Activated CD8-positive, alpha-beta memory T cell treated with anti-CD3 and anti-CD28 coated beads for 36 hours (primary cell): ENCODE measurements at regions not wholly inside any gene's neighbourhood (a gene's known extent, or its start where the extent isn't known, plus 50 kb on each side); places are given as distances from the start of the nearest gene placed in this dataset.
"Not testable (repeated sequence)": the region's sequence is repeated elsewhere in the genome, so short reads cannot be mapped to it uniquely, and the experiment has no call there.

Experiments used
- CTCF ChIA-PET: fragments of 350-600 bp; sonication (Branson Sonifier 250); formaldehyde crosslinking; loops from one replicate; lab custom pipeline; 2021; ENCODE audit warnings: antibody characterized with exemption; lab: Charles Lee
- POLR2A ChIA-PET: fragments of 350-600 bp; sonication (Branson Sonifier 250); formaldehyde crosslinking; loops from one replicate; lab custom pipeline; 2021; ENCODE audit warnings: antibody characterized with exemption; lab: Charles Lee

DNA sequence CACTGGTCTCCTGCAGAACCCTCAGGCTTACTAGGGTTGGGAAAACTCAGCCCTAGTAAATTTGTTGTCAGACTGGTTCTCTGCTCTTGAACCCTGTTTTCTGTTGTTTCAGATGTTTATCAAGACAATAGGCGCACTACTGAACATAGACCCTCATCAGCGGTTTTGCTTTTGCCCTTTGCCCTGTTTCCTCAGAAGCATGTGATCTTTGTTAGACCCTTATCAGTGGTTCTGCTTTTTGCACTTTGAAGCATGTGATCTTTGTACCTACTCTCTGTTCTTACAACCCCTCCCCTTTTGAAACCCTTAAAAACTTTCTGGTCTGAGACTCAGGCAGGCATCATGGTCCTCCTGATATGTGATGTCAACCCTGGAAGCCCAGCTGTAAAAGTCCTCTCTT is 842.2 kb upstream of the AMELY start:
- CTCF ChIA-PET = no interaction called here
- POLR2A ChIA-PET = no interaction called here

DNA sequence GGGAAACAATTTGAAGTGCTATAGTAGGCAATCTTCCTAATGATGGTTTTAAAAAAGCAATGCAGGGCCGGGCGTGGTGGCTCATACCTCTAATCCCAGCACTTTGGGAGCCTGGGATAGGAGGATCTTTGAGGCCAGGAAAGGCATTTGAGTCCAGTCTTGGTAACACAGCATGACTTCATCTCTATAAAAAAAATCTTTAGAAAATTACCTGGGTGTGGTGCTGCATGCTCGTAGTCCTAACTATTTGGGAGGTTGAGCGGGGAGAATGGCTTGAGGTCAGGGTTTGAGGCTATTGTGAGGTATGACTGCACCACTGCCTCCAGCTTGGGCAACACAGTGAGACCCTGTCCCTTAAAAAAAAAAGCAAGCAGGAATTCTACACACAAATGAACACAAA is 835.2 kb upstream of the AMELY start:
- CTCF ChIA-PET = no interaction called here
- POLR2A ChIA-PET = interaction anchor here (0.7 kb wide), 1 partner anchor 118 kb away, joined by 3 read pairs; no protein-coding TSS in a partner anchor

DNA sequence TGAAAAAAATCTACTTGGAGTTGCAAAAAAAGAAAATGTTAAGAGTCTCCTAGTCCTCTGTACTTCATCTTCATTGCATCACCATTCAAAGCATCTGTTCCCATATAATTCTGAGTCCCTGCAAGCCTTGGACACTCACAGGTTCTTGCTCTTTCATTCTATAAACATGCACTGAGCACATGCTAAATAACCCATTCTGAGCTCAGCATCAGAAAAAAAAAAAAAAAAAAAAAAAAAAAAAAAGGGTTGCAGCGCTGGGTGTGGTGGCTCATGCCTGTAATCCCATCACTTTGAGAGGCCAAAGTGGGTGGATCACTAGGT is 834.0 kb upstream of the AMELY start:
- POLR2A ChIA-PET = no interaction called here
- CTCF ChIA-PET = no interaction called here

DNA sequence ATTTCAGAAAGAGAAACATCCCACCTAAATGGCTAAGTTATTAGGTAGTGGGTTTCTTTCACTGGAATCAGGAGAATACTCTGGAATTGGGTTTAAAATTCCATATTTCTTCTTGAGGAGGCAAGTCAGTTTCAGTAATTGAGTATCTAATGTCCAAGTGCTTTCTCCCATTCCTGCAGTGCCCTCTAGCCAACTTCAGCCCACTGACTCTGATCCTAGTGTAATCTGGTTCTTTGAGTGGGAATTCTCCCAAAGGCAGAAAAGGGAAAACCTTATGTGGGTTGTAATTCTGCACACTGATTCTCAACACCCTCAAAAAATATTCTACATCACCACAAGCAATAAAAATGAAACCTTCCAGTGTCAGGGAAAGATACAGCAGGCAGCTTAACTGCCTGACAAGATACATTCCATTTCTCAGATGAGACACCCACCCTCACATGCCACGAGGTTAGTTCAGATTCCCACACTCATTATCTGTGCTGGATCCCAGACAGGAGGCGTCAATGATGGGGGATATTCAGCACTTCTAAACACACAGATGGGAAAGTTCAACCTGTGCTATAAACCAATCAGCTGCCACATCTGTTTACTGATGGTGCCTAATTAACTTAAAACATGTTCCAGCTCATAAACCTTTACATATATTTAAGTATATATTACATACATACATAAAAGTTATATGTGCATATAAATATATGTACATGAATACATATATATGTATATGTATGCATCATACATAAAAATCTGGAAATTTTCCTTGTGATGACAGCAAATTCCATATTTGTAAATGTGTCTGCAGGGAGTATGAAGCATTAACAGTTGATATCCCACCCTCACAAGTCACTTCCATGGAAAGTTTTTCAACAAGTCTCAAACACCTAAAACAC is 833.4 kb upstream of the AMELY start:
- POLR2A ChIA-PET = no interaction called here
- CTCF ChIA-PET = no interaction called here

DNA sequence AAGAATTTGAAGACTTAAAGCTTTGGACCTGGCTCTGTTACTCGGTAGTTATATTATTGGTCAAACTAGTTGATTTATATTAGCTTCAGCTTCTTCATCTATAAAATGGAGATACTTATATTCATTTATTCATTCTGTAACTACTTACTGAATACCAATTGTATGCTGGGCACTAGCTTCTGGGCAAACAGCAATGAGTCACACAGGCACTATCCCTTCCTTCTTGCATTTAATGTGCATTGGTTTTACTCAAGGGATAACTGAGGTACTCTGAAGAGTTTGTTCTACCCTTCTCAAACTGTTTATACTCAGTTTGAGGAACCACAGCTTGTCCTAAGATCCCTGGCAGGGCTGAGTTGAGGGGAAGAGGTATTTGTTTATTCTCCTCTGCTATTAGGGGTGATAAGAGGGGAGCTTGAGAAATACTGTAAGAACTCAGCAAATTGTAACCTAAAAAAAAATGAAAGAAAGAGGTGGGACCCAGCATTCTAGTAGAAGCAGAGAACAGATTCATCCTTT is 825.4 kb upstream of the AMELY start:
- CTCF ChIA-PET = no interaction called here
- POLR2A ChIA-PET = no interaction called here

DNA sequence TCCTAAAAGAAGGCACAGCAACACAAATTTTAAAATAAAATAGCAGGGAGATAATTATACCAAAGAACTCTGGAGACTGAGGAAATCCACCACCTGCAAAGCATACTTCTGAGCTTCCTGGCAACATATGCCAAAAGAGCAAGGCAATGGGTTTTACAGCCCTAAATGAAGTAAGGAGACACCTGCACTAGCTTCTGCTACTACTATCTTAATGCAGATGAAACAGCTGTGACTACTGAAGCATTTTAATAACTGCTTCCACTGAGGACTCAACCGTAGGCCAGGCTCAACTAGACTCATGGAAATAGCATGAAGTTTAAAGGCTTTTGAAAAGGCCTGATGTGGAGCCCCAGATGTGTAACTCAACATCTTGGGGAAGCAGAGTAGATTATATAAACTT is 820.1 kb upstream of the AMELY start:
- POLR2A ChIA-PET = no interaction called here
- CTCF ChIA-PET = no interaction called here

DNA sequence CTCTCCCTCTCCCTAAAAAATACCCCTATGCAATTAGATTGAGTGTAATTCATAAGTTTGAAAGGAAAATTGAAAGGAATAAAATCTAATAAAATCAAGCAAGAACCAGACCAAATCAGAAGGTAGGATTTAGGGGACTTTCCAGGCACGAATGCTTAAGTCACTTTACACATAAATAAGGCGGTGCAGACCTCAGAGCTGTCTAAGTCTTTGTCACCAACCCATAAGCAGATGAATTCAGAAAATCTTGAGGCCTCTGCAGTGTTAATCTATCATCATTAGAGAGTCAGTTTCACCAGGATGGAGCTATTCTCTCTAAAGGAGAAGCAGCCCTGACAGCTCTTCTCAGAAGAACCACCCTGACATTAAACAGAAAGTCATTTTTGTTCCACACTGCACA is 819.1 kb upstream of the AMELY start:
- ChIA-PET POLR2A (no interaction called here), CTCF (no interaction called here)

DNA sequence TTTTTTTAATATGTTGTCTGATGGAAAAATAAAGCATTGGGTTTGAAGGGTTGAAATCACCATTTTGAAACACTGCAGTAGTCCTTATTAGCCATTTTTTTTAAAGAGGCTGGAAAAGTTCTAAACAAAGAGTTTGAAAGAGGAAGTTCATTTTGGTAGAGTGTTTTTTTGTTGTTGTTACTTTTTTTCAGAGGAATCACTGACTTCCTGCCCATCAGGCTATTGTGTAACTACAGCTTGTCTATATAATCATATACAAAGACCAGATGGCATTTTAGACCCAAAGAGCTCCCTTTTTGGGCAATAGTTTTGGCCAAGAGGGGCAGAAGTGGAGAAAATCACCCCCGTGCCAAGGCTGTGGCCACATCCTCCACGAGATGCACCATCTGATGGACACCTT is 818.5 kb upstream of the AMELY start:
- CTCF ChIA-PET = no interaction called here
- POLR2A ChIA-PET = no interaction called here

DNA sequence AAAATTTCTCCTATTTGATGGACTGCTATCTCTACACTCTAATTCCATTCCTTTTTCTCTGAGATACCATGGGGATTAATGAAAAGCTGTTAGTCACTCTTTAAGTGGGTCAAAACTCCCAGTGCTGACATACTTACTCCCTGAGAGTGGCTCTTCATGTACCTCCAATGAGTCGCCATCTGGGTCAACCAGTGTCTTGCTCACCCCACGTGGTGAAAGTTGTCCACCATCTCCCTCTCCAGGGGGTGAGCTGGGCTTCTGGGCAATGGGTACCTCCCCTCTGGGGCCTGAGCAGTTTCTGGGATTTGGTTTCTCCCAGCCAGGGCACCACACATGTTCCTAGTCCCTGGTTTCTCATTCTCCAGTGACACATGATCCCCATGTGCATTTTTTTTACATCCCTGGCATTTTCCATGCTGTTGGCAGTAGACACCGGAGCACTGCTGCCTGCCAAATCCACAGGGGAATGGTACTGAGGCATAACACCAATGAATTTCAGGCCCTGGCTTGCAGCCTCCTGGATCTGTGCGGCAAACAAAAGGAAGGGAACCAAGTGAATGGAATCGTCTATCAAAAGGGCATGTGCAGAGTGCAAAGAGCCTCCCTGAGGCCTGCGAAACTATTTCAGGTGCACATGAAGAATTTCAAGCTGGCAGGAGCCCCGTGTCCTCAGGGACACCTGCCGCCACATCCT is 817.9 kb upstream of the AMELY start:
- CTCF ChIA-PET = no interaction called here
- POLR2A ChIA-PET = no interaction called here

DNA sequence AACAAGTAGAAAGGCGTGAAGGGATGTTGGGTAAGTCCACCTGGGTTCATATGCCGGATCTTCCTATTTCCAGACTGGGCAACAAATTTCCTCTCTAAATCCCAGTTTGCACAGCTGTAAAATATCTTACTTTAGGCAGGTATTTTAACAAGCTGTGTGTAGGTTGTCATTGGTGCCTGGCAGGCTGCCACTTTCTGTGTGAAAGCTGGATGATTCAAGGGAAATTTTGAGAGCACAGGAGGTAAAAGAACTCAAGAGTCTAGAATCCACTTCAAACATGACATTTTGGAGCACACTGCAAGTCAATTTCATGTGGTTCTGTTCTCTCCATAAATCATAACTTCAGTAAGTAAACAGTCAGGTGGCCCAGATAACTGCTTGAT is 817.4 kb upstream of the AMELY start:
- POLR2A ChIA-PET = no interaction called here
- CTCF ChIA-PET = no interaction called here

DNA sequence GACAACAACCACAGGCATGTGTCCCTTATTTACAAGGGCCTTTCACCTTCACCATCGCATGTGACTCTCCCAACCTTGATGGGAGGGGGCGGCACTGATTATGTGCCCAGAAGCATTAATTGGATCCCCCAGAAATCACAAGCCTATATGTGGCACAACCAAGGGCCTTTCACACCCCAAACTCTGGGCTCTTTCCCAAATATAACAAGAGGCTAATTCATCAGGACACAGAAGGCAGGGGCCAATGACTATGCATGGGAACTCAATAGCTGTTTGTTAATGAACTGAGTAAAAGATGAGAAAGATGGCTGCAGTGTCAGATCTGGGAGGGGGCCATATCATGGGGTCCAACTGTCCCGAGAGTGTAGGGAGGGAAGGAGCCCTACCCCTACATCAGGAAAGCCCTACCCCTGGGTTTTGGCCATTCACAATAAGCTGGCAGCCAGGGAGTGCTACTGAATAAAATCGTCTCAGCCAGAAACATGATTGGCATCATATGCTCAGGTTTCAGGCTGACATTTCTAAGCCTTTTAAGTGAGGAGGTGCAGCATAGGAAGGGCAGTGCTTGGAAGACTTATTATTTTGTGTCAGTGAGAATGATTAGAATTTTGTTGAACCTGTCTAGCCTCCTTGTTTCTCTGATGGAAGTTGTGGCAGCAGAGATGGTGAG is 814.4 kb upstream of the AMELY start:
- CTCF ChIA-PET = no interaction called here
- POLR2A ChIA-PET = no interaction called here

DNA sequence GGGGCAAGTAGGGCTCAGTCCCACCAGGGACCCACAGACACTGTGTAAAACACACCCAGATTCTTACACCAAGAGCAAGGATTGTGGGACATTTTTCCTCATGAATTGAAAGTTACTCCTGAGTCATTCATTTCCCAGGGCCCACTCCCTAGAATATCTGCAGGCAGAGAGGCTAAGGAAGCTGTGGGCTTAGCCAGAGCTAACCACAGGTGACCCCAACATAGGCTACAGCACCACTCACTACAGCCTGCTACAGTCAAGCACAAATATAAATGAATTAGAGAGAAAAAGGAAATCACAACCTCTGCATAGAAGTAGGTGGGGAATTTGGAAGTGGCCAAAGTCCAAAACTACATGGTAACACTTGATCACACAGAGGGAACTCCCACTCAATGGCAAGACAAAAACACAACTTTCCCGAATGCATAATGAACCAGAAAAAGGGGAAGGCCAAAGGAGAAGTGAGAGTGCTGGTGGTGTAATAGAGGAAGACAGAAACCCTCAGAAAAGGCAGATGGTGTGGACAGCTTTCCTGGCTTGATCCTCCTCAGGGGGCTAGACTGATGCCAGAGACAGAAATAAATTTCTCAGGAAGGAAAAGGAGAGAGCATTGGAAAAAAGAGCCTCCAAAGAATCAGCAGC is 812.6 kb upstream of the AMELY start:
- ChIA-PET POLR2A (no interaction called here), CTCF (no interaction called here)

DNA sequence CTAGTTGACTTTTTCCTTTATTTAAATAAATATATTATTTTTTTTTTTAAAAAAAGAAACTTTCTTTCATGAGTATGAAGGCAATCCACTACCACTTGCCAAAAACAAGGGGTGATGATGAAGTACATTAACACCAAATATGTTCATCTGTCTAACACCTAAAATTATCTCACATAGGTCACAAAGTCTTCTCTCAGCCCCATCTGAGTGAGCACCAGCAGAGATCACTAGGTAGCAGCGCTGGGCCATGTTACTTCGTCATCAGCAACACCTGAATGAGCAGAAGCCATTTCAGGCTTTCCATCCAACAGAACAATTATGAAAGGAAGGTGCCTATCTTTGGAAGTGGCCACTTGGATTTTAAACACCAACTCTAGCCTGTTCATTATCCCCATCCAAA is 811.6 kb upstream of the AMELY start:
- ChIA-PET POLR2A (no interaction called here), CTCF (no interaction called here)

DNA sequence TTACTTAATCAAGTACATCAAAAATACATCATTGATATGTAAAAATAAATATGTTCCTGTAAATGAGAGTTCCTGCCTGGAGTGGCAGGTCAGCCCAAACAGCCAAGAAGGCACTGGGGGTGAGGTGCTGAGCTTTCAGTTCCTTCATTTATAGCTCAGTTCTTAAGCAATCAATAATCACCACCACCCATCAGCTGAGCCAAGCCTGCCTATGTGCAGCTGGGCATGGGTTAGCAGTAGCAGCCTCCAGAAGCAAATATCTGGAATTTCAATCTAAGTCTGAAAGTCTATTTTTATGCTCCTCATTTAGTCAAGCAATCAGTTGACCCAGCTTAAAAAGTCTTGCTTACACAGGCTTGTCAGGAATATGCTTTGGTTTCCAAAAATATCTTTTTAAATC is 811.0 kb upstream of the AMELY start:
- CTCF ChIA-PET = no interaction called here
- POLR2A ChIA-PET = no interaction called here

DNA sequence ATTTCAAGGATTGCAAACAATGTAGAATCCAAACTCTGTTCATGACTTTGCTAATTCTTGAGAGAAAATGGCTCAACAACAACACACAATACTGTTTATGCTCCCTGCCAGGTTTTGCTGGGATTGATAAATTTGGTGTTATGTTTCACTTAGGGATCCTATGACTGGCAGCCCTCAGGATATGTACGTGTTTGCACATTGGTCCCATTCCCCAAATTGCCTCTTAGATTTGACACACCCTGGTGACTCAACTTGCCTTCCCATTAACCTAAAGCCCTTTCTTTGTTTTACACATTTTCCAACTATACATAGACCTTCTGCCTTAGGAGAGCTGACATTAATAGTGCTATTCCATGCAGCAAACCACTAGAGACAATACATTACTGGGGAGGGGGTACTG is 809.4 kb upstream of the AMELY start:
- CTCF ChIA-PET = no interaction called here
- POLR2A ChIA-PET = no interaction called here

DNA sequence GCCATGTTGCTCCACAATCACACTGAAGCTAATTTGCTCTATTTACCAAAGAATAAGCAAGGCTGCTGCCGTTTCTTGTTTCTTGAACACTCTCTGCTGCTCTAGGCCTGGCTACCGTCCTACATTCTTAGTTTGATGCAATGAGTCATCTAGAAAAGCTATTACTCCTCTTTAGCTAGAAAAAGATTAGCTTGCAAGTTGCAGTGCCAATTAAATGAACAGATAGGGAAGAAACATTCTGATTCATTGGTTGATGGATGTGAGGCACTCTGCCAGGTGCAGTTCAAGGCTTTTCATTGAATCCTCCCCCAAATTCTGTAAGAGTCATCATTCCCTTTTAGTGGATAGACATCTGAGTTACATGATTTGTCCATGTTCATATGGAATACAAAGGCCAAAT is 807.7 kb upstream of the AMELY start:
- ChIA-PET CTCF (no interaction called here), POLR2A (no interaction called here)

DNA sequence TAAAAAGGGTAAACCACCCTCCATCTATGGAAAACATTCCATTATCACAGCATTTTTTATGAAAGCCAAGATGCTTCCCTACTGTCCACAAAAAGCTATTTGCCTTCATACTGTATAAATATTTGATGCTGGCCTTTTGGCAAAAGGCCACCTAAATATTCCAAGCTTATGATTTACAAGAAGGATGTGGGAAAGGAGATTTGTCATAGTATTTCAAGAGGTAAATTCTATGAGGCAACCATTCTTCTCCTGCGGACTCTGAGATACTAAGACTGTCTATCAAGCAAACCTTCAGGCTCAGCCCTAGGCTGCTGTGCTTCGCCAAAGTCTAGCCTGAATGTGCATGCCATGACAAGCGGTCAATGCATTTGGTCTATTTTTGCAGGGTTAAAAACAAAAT is 807.1 kb upstream of the AMELY start:
- ChIA-PET POLR2A (no interaction called here), CTCF (no interaction called here)

DNA sequence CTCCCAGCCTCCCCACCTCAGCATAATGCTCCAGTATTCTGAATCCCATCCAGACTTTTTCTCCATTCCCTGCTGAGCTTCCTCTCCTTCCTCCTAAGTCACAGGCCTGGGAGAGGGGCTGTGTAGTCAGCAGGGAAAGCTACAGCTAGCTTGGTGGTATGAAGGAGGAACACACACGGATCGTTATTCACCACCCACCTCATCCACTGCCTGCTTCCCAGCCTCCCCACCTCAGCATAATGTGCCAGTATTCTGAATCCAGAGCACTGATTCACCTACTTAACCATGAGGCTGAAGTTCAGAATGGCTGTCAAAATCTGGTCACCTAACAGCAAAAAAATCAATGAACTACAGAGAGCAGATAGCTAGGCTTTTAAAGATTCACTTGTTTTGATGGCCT is 806.6 kb upstream of the AMELY start:
- CTCF ChIA-PET = no interaction called here

DNA sequence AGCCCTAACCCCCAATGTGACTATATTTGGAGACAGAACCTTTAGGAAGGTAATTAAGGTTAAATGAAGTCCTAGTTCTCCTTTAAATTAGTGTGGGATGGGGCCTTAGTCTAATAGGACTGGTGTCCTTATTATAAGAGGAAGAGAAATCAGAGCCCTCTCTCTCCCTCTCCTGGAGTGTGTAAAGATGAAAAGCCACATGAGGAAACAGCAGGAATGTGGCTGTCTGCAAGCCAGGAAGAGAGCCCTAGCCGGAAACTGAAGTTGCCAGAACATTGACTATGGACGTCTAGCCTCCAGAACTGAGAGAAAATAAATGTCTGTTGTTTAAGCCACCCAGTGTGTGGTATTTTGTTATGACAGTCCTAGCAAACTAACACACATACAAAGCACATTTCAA is 802.9 kb upstream of the AMELY start:
- ChIA-PET POLR2A (no interaction called here), CTCF (interaction anchor here (0.6 kb wide), 1 partner anchor 48 kb away, joined by 3 read pairs; no protein-coding TSS in a partner anchor)

More for the DNA sequence above, 806.6 kb upstream of the AMELY start:
- POLR2A ChIA-PET = no interaction called here

DNA sequence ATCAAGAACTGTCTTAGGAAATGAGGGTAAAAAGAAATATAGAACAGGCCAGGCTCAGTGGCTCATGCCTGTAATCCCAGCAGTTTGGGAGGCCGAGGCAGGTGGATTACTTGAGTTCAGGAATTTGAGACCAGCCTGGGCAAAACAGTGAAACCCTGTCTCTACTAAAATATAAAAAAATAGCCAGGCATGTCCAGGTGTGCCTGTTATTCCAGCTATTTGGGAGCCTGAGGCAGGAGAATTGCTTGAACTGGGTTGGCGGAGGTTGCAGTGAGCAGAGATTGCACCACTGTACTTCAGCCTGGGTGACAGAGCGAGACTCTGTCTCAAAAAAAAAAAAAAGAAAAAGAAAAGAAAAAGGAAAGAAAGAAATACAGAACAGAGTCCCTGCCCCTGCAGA is 802.2 kb upstream of the AMELY start:
- CTCF ChIA-PET = not testable (repeated sequence)

More for the DNA sequence above, 802.2 kb upstream of the AMELY start:
- POLR2A ChIA-PET = not testable (repeated sequence)
